HCT116 (cell line): ENCODE measurements at regions not wholly inside any gene's neighbourhood (a gene's known extent, or its start where the extent isn't known, plus 50 kb on each side); places are given as distances from the start of the nearest gene placed in this dataset.

Experiments used
- EZH2 ChIP-seq: fragments of 200-600 bp; sonication (generic); IDR thresholded peaks from 2 replicates; pipeline ENCODE4 v1.6.1; 2017; ENCODE audit warnings: antibody characterized with exemption, mixed run types
- POLR2A ChIP-seq: IDR thresholded peaks from 2 replicates; pipeline ENCODE4 v1.7.0; 2011; ENCODE audit warnings: borderline replicate concordance; ENCODE audit not compliant: insufficient read depth, insufficient read length; ENCODE audit errors: extremely low read depth
- POLR2AphosphoS5 ChIP-seq: IDR thresholded peaks from 2 replicates; pipeline ENCODE4 v1.6.1; 2011; ENCODE audit warnings: mild to moderate bottlenecking, low read depth, low read length, moderate library complexity
- SP1 ChIP-seq: IDR thresholded peaks from 2 replicates; pipeline ENCODE4 v1.6.1; 2012; ENCODE audit warnings: low read depth
- SRF ChIP-seq: IDR thresholded peaks from 2 replicates; pipeline ENCODE4 v1.6.1; 2012; ENCODE audit warnings: low read depth
- TF ChIP-seq, protein P1 (sequence below), 3 experiments: fragments of 200-600 bp in 1 of 3; sonication (generic) in 1 of 3; IDR thresholded peaks in 2 of 3; conservative IDR thresholded peaks in 1 of 3; 2 replicates each; pipeline ENCODE4 v1.5.1; 2012 to 2017; ENCODE audit warnings: low read depth in 2 of 3, low read length in 2 of 3, antibody characterized with exemption in 1 of 3, borderline replicate concordance in 1 of 3, control low read depth in 1 of 3, mild to moderate bottlenecking in 1 of 3, mixed read lengths in 1 of 3, mixed run types in 1 of 3, moderate library complexity in 1 of 3; ENCODE audit not compliant: insufficient read depth in 1 of 3
- TF ChIP-seq, protein P2 (sequence below): IDR thresholded peaks from 2 replicates; pipeline ENCODE4 v1.6.1; 2012; ENCODE audit warnings: low read depth

DNA sequence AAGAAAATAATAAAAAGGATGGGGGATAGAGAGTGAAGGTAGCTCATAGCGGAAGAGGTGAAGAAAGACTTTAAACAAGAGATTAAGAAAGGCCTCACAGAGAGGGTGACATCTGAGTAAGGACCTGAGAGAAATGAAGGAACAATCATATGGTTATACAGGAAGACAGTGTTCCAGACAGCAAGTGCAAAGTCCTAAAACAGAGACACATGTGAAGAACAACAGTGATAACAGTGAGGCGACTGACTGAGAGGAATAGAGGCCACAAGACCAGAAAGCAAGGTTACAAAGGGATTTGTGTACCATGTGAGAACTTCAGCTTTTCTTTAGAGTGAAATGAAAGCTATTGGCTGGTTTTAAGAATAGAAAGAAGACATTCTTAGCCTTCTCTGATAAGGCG is 141.6 kb upstream of the PALMD start:
- TF ChIP-seq, protein P1, sequence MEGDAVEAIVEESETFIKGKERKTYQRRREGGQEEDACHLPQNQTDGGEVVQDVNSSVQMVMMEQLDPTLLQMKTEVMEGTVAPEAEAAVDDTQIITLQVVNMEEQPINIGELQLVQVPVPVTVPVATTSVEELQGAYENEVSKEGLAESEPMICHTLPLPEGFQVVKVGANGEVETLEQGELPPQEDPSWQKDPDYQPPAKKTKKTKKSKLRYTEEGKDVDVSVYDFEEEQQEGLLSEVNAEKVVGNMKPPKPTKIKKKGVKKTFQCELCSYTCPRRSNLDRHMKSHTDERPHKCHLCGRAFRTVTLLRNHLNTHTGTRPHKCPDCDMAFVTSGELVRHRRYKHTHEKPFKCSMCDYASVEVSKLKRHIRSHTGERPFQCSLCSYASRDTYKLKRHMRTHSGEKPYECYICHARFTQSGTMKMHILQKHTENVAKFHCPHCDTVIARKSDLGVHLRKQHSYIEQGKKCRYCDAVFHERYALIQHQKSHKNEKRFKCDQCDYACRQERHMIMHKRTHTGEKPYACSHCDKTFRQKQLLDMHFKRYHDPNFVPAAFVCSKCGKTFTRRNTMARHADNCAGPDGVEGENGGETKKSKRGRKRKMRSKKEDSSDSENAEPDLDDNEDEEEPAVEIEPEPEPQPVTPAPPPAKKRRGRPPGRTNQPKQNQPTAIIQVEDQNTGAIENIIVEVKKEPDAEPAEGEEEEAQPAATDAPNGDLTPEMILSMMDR (IDR thresholded peaks at IDR 0.05 in 2 of 3, conservative IDR thresholded peaks at IDR 0.05 in 1 of 3; ENCODE audit: borderline replicate concordance in 1 of 3, insufficient read depth in 1 of 3, low read depth in 2 of 3, low read length in 2 of 3): no peak
- TF ChIP-seq EZH2 (no peak), POLR2A (no peak), POLR2AphosphoS5 (no peak), SP1 (no peak), SRF (no peak)
- TF ChIP-seq, protein P2, sequence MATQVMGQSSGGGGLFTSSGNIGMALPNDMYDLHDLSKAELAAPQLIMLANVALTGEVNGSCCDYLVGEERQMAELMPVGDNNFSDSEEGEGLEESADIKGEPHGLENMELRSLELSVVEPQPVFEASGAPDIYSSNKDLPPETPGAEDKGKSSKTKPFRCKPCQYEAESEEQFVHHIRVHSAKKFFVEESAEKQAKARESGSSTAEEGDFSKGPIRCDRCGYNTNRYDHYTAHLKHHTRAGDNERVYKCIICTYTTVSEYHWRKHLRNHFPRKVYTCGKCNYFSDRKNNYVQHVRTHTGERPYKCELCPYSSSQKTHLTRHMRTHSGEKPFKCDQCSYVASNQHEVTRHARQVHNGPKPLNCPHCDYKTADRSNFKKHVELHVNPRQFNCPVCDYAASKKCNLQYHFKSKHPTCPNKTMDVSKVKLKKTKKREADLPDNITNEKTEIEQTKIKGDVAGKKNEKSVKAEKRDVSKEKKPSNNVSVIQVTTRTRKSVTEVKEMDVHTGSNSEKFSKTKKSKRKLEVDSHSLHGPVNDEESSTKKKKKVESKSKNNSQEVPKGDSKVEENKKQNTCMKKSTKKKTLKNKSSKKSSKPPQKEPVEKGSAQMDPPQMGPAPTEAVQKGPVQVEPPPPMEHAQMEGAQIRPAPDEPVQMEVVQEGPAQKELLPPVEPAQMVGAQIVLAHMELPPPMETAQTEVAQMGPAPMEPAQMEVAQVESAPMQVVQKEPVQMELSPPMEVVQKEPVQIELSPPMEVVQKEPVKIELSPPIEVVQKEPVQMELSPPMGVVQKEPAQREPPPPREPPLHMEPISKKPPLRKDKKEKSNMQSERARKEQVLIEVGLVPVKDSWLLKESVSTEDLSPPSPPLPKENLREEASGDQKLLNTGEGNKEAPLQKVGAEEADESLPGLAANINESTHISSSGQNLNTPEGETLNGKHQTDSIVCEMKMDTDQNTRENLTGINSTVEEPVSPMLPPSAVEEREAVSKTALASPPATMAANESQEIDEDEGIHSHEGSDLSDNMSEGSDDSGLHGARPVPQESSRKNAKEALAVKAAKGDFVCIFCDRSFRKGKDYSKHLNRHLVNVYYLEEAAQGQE: no peak
